ENCODE measurements at regions not wholly inside any gene's neighbourhood (a gene's known extent, or its start where the extent isn't known, plus 50 kb on each side); places are given as distances from the start of the nearest gene placed in this dataset.

- no peak for TF ChIP-seq CTCF (IDR thresholded peaks at IDR 0.05)
Measured at GRCh38 chr16:11401161-11402050, 56.1 kb downstream of the RMI2 start.

- no peak for TF ChIP-seq CTCF (IDR thresholded peaks at IDR 0.05)
Measured at GRCh38 chr16:11402051-11402744, 56.9 kb downstream of the RMI2 start.

- TF ChIP-seq CTCF (IDR thresholded peaks at IDR 0.05), result no peak
Measured at GRCh38 chr16:11402745-11403533, 57.7 kb downstream of the RMI2 start.

GRCh38 chr16:11403534-11403795 lies 58.2 kb downstream of the RMI2 start:
- no peak for TF ChIP-seq CTCF (IDR thresholded peaks at IDR 0.05)

GRCh38 chr16:11403920-11404319 lies 58.7 kb downstream of the RMI2 start:
- TF ChIP-seq CTCF (IDR thresholded peaks at IDR 0.05), result no peak

GRCh38 chr16:11404603-11405002 lies 59.3 kb downstream of the RMI2 start:
- no peak for TF ChIP-seq CTCF (IDR thresholded peaks at IDR 0.05)

GRCh38 chr16:11405331-11406176 lies 60.3 kb downstream of the RMI2 start:
- peak; percentile 50 for TF ChIP-seq CTCF (IDR thresholded peaks at IDR 0.05)
